Stimulated activated CD8-positive, alpha-beta memory T cell treated with anti-CD3 and anti-CD28 coated beads, Interleukin-2, amount 100 ng/mL, for 48 hours (primary cell): ENCODE measurements at regions not wholly inside any gene's neighbourhood (a gene's known extent, or its start where the extent isn't known, plus 50 kb on each side); places are given as distances from the start of the nearest gene placed in this dataset.

ENCODE experiments used
- DNase-seq, 2 donors: peaks; one replicate each; pipeline ENCODE4 v3.0.0-alpha.2; 2020; ENCODE audit warnings: low read depth in 2 of 2

GRCh38 chr9:8262625-8263622 lies 463.3 kb upstream of the DMAC1 start:
- DNase-seq = no peak

- DNase-seq = no peak
Observed at GRCh38 chr9:8261737-8262136, 462.2 kb upstream of the DMAC1 start.

- no peak for DNase-seq
Observed at GRCh38 chr9:8259028-8259427, 459.4 kb upstream of the DMAC1 start.

GRCh38 chr9:8256880-8257279 lies 457.3 kb upstream of the DMAC1 start:
- no peak for DNase-seq

GRCh38 chr9:8255850-8256249 lies 456.3 kb upstream of the DMAC1 start:
- no peak for DNase-seq

GRCh38 chr9:8254541-8254940 lies 455.0 kb upstream of the DMAC1 start:
- DNase-seq = no peak

- DNase-seq = no peak
Observed at GRCh38 chr9:8252445-8252844, 452.9 kb upstream of the DMAC1 start.

- no peak for DNase-seq
Observed at GRCh38 chr9:8251566-8251965, 452.0 kb upstream of the DMAC1 start.

- DNase-seq = no peak
Observed at GRCh38 chr9:8244505-8245092, 445.0 kb upstream of the DMAC1 start.

GRCh38 chr9:8241201-8241600 lies 441.6 kb upstream of the DMAC1 start:
- DNase-seq = no peak

- DNase-seq = no peak
Observed at GRCh38 chr9:8237096-8237495, 437.5 kb upstream of the DMAC1 start.

- DNase-seq = no peak
Observed at GRCh38 chr9:8235489-8235888, 435.9 kb upstream of the DMAC1 start.

GRCh38 chr9:8234316-8234715 lies 434.7 kb upstream of the DMAC1 start:
- DNase-seq = no peak

GRCh38 chr9:8232726-8233125 lies 433.1 kb upstream of the DMAC1 start:
- DNase-seq = no peak

- DNase-seq = no peak
Observed at GRCh38 chr9:8229226-8229625, 429.6 kb upstream of the DMAC1 start.

GRCh38 chr9:8224381-8224801 lies 424.8 kb upstream of the DMAC1 start:
- no peak for DNase-seq

GRCh38 chr9:8223861-8224260 lies 424.3 kb upstream of the DMAC1 start:
- DNase-seq = no peak

GRCh38 chr9:8221462-8221861 lies 421.9 kb upstream of the DMAC1 start:
- DNase-seq = no peak

- DNase-seq = no peak
Observed at GRCh38 chr9:8208465-8208864, 408.9 kb upstream of the DMAC1 start.

- no peak for DNase-seq
Observed at GRCh38 chr9:8207596-8207995, 408.0 kb upstream of the DMAC1 start.

- DNase-seq = no peak
Observed at GRCh38 chr9:8206720-8207119, 407.1 kb upstream of the DMAC1 start.

- DNase-seq = no peak
Observed at GRCh38 chr9:8205576-8205975, 406.0 kb upstream of the DMAC1 start.

- DNase-seq = no peak
Observed at GRCh38 chr9:8189881-8190280, 390.3 kb upstream of the DMAC1 start.
